GM23248 (cell line): ENCODE measurements at regions not wholly inside any gene's neighbourhood (a gene's known extent, or its start where the extent isn't known, plus 50 kb on each side); places are given as distances from the start of the nearest gene placed in this dataset.
A peak's percentile ranks its signal among the peaks of the same experiment; 100 is the strongest.
"Not testable (repeated sequence)": the region's sequence is repeated elsewhere in the genome, so short reads cannot be mapped to it uniquely, and the experiment has no call there.

Source experiments
- DNase-seq: peaks from one replicate; pipeline ENCODE4 v3.0.0-alpha.2; 2015
- H2AFZ ChIP-seq: fragments of 200-600 bp; sonication (generic); 2 replicates; pipeline ENCODE4 v1.6.1; 2016; ENCODE audit warnings: antibody characterized with exemption
- H3F3A ChIP-seq: fragments of 200-600 bp; sonication (generic); 2 replicates; pipeline ENCODE4 v1.6.1; 2016; ENCODE audit warnings: mild to moderate bottlenecking, antibody characterized with exemption, mixed run types; ENCODE audit not compliant: insufficient read depth
- H3K27ac ChIP-seq: fragments of 200-600 bp; sonication (generic); 2 replicates; pipeline ENCODE4 v1.5.1; 2016; ENCODE audit warnings: mild to moderate bottlenecking
- H3K27me3 ChIP-seq: fragments of 200-600 bp; sonication (generic); replicated peaks from 2 replicates; pipeline ENCODE4 v1.6.1; 2016; ENCODE audit warnings: mild to moderate bottlenecking; ENCODE audit not compliant: insufficient read depth
- H3K36me3 ChIP-seq: fragments of 200-600 bp; sonication (generic); 2 replicates; pipeline ENCODE4 v1.6.1; 2016; ENCODE audit warnings: low read depth, mild to moderate bottlenecking
- H3K4me1 ChIP-seq: fragments of 200-600 bp; sonication (generic); 2 replicates; pipeline ENCODE4 v1.6.1; 2016; ENCODE audit warnings: mild to moderate bottlenecking; ENCODE audit not compliant: insufficient read depth
- H3K4me2 ChIP-seq: fragments of 200-600 bp; sonication (generic); one replicate; pipeline ENCODE4 v1.6.1; 2016; ENCODE audit warnings: mild to moderate bottlenecking; ENCODE audit not compliant: unreplicated experiment
- H3K4me3 ChIP-seq: fragments of 200-600 bp; sonication (generic); 2 replicates; pipeline ENCODE4 v1.5.1; 2016; ENCODE audit warnings: mild to moderate bottlenecking
- H3K79me2 ChIP-seq: fragments of 200-600 bp; sonication (generic); 2 replicates; pipeline ENCODE4 v1.6.1; 2016; ENCODE audit warnings: mild to moderate bottlenecking; ENCODE audit not compliant: insufficient read depth
- H3K9ac ChIP-seq: fragments of 200-600 bp; sonication (generic); 2 replicates; pipeline ENCODE4 v1.6.1; 2016; ENCODE audit warnings: mild to moderate bottlenecking
- H3K9me2 ChIP-seq: fragments of 200-600 bp; sonication (generic); 2 replicates; pipeline ENCODE4 v1.6.1; 2016; ENCODE audit warnings: mixed run types, mild to moderate bottlenecking, moderate library complexity; ENCODE audit not compliant: insufficient read depth
- H3K9me3 ChIP-seq: fragments of 200-600 bp; sonication (generic); one replicate; pipeline ENCODE4 v1.6.1; 2017; ENCODE audit warnings: low read depth
- H4K20me1 ChIP-seq: fragments of 200-600 bp; sonication (generic); 2 replicates; pipeline ENCODE4 v1.6.0; 2016; ENCODE audit not compliant: insufficient read depth
- EZH2 ChIP-seq: fragments of 200-600 bp; sonication (generic); IDR thresholded peaks from 2 replicates; pipeline ENCODE4 v1.6.1; 2018; ENCODE audit warnings: antibody characterized with exemption, mild to moderate bottlenecking; ENCODE audit not compliant: insufficient read depth, poor library complexity, severe bottlenecking
- EZH2phosphoT487 ChIP-seq: fragments of 200-600 bp; sonication (generic); IDR thresholded peaks from 2 replicates; pipeline ENCODE4 v1.6.1; 2018; ENCODE audit warnings: antibody characterized with exemption, moderate library complexity, mild to moderate bottlenecking, low read depth; ENCODE audit not compliant: insufficient read depth
- WGBS, 2 experiments: methylation state at CpG; one replicate each; pipeline ENCODE4 v1.1.6; 2015 to 2017; ENCODE audit warnings: low lambda C conversion rate in 2 of 2, low coverage in 1 of 2; ENCODE audit errors: missing lambda C conversion rate in 2 of 2; 5-methylcytosine and 5-hydroxymethylcytosine counted together
- in situ Hi-C: fragments of 300-500 bp; cut with MboI; formaldehyde crosslinking; loops from 2 replicates; pipeline ENCODE4 v1.15.0; 2020

DNA sequence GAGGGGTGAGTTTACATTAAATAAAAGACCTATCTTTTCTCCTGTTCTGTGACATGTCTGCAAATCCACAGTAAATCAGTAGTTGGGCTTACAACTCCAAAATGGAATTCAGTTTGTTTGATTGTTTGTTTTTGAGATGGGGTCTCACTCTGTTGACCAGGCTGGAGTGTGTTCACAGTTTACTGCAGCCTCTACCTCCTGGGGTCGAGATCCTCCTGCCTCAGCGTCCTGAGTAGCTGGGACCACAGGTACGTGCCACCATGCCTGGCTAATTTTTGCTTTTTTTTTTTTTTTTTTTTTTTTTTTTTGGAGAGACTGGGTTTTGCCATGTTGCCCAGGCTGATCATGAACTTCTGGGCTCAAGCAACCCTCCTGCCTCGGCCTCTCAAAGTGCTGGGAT is 63.5 kb upstream of the ADPGK start:
- H3K27ac ChIP-seq: no peak overlapping the region
- no peaks in the 10 kb centered on the region for H3K79me2 ChIP-seq
- H3K9me2 ChIP-seq: no peaks in the 10 kb centered on the region
- no peak overlapping the region for H2AFZ ChIP-seq
- H3K9ac ChIP-seq: no peak overlapping the region
- peaks cover 5% of the 10 kb centered on the region; the same call in 1 of the 2 replicates for H3K27me3 ChIP-seq
- H3K4me1 ChIP-seq: peaks cover 9% of the 10 kb centered on the region; the same call in 1 of the 2 replicates
- TF ChIP-seq EZH2 (no peak), EZH2phosphoT487 (no peak)
- H3K9me3 ChIP-seq: no peaks in the 10 kb centered on the region
- DNase-seq: no peak
- H4K20me1 ChIP-seq: no peaks in the 10 kb centered on the region
- H3K4me3 ChIP-seq: no peak overlapping the region
- no peaks in the 10 kb centered on the region for H3K36me3 ChIP-seq
- in situ Hi-C loops: no loop called here
- no peak overlapping the region for H3K4me2 ChIP-seq
- 17 to 28% methylated on average over 3 to 4 of the region's 4 CpGs for WGBS, 2 experiments
- H3F3A ChIP-seq: 0 out of 2 replicates have a peak, but pooled peaks cover 5% of the 10 kb centered on the region

- Histone ChIP-seq H3K79me2 (no peaks in the 10 kb centered on the region), H3K9me2 (no peaks in the 10 kb centered on the region), H3K27ac (no peak overlapping the region), H4K20me1 (no peaks in the 10 kb centered on the region), H3K9ac (no peak overlapping the region), H3K4me2 (no peak overlapping the region), H3K4me1 (peaks cover 9% of the 10 kb centered on the region; the same call in 1 of the 2 replicates), H3K36me3 (no peaks in the 10 kb centered on the region), H3F3A (0 out of 2 replicates have a peak, but pooled peaks cover 5% of the 10 kb centered on the region), H2AFZ (no peak overlapping the region), H3K9me3 (no peaks in the 10 kb centered on the region), H3K4me3 (no peak overlapping the region), H3K27me3 (peaks cover 8% of the 10 kb centered on the region; the same call in 1 of the 2 replicates)
- peak; percentile 68 for DNase-seq
- in situ Hi-C loops: no loop called here
- TF ChIP-seq EZH2phosphoT487 (no peak), EZH2 (no peak)
These were observed 62.4 kb upstream of the ADPGK start for GRCh38 chr15:72845981-72846383.

DNA sequence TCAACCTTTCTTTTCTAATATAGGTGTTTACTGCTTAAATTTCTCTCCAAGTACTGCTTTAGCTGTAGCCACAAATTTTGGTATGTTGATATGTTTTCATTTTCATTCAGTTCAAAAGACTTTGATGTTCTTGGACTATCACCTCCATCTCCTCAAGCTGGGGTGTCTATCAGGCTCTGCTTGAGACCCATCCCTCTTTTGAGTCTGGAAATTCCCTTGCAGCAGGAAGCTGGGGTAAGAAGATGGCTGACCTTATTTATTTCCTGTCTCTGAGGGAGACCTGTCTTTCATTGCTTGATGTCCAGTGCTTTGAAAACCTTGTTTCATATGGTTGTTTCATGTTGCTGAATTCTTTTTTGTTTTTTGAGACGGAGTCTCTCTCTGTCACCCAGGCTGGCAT is 60.5 kb upstream of the ADPGK start:
- Histone ChIP-seq H3K9me3 (no peaks in the 10 kb centered on the region), H3K4me2 (no peak overlapping the region), H3K36me3 (no peaks in the 10 kb centered on the region), H3K79me2 (no peaks in the 10 kb centered on the region), H4K20me1 (no peaks in the 10 kb centered on the region), H3K4me3 (no peak overlapping the region), H3K27ac (no peak overlapping the region), H3K4me1 (peaks cover 9% of the 10 kb centered on the region; the same call in 1 of the 2 replicates), H3K9me2 (no peaks in the 10 kb centered on the region), H2AFZ (no peak overlapping the region), H3K9ac (no peak overlapping the region), H3K27me3 (peaks cover 10% of the 10 kb centered on the region; the same call in 1 of the 2 replicates), H3F3A (0 out of 2 replicates have a peak, but pooled peaks cover 5% of the 10 kb centered on the region)
- WGBS, 2 experiments: 44 to 52% methylated on average over 1 of the region's 1 CpG
- in situ Hi-C loops: no loop called here
- no peak for TF ChIP-seq EZH2phosphoT487
- no peak for TF ChIP-seq EZH2
- no peak for DNase-seq

DNA sequence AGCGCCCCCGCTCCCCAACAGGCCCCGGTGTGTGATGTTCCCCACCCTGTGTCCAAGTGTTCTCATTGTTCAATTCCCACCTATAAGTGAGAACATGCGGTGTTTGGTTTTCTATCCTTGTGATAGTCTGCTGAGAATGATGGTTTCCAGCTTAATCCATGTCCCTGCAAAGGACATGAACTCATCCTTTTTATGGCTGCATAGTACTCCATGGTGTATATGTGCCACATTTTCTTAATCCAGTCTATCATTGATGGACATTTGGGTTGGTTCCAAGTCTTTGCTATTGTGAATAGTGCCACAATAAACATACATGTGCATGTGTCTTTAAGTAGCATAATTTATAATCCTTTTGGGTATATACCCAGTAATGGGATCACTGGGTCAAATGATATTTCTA is 59.8 kb upstream of the ADPGK start:
- peaks cover 12% of the 10 kb centered on the region; the same call in 1 of the 2 replicates for H3K4me1 ChIP-seq
- 79 to 80% methylated on average over 4 of the region's 4 CpGs for WGBS, 2 experiments
- H3K9ac ChIP-seq, H3K4me3 ChIP-seq, H3K9me3 ChIP-seq, H3K9me2 ChIP-seq, H2AFZ ChIP-seq, H3K79me2 ChIP-seq, H3K4me2 ChIP-seq, H3F3A ChIP-seq, DNase-seq, H3K36me3 ChIP-seq, H3K27me3 ChIP-seq, in situ Hi-C loops, H3K27ac ChIP-seq, H4K20me1 ChIP-seq: not testable (repeated sequence)

DNA sequence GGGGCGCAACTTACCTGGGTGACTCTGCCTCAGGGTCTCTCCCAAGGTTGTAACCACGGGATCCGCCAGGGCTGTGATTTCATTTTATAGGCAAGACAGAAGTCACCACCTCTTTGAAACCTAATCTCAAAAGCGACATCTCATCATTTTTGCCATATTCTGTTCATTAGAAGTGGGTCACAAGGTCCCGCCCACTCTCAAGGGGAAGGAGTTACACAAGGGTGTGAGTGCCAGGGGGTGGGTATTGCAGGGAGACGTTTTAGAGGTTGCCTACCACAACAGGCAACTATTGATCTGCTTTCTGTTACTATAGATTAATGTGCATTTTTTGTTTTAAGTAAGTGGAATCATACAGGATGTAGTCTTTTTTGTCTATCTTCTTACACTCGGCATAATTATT is 56.6 kb upstream of the ADPGK start:
- Histone ChIP-seq H3K9ac (no peak overlapping the region), H3K9me2 (no peaks in the 10 kb centered on the region), H3K9me3 (no peaks in the 10 kb centered on the region), H2AFZ (no peak overlapping the region), H3K4me3 (no peak overlapping the region), H3K4me2 (no peak overlapping the region), H3K79me2 (no peaks in the 10 kb centered on the region), H3K27me3 (peaks cover 5% of the 10 kb centered on the region; the same call in 1 of the 2 replicates), H3K4me1 (0 out of 2 replicates have a peak, but pooled peaks cover 8% of the 10 kb centered on the region), H3F3A (no peaks in the 10 kb centered on the region), H3K36me3 (no peaks in the 10 kb centered on the region), H3K27ac (no peak overlapping the region), H4K20me1 (no peaks in the 10 kb centered on the region)
- WGBS, 2 experiments: 63 to 70% methylated on average over 7 of the region's 7 CpGs
- DNase-seq: no peak
- in situ Hi-C loops: no loop called here
- TF ChIP-seq EZH2phosphoT487 (no peak), EZH2 (no peak)
